Fibroblast of the aortic adventitia (primary cell): ENCODE measurements at regions not wholly inside any gene's neighbourhood (a gene's known extent, or its start where the extent isn't known, plus 50 kb on each side); places are given as distances from the start of the nearest gene placed in this dataset.

ENCODE experiments used
- DNase-seq: peaks from one replicate; pipeline ENCODE4 v3.0.0-alpha.2; 2010; ENCODE audit warnings: low read depth
- H3K4me3 ChIP-seq: 2 replicates; pipeline ENCODE4 v1.5.1; 2011; ENCODE audit warnings: low read depth, mild to moderate bottlenecking, control low read depth, low read length, moderate library complexity
- TF ChIP-seq, protein P1 (sequence below): IDR thresholded peaks from 2 replicates; pipeline ENCODE4 v1.5.1; 2011; ENCODE audit warnings: mild to moderate bottlenecking, low read length, control low read depth, inconsistent platforms; ENCODE audit not compliant: insufficient read depth

GRCh38 chr5:25948278-25948677 lies 1090.1 kb downstream of the CDH9 start:
- H3K4me3 ChIP-seq: no peak overlapping the region
- TF ChIP-seq, protein P1, sequence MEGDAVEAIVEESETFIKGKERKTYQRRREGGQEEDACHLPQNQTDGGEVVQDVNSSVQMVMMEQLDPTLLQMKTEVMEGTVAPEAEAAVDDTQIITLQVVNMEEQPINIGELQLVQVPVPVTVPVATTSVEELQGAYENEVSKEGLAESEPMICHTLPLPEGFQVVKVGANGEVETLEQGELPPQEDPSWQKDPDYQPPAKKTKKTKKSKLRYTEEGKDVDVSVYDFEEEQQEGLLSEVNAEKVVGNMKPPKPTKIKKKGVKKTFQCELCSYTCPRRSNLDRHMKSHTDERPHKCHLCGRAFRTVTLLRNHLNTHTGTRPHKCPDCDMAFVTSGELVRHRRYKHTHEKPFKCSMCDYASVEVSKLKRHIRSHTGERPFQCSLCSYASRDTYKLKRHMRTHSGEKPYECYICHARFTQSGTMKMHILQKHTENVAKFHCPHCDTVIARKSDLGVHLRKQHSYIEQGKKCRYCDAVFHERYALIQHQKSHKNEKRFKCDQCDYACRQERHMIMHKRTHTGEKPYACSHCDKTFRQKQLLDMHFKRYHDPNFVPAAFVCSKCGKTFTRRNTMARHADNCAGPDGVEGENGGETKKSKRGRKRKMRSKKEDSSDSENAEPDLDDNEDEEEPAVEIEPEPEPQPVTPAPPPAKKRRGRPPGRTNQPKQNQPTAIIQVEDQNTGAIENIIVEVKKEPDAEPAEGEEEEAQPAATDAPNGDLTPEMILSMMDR: no peak
- DNase-seq: no peak

GRCh38 chr5:25944786-25945185 lies 1093.6 kb downstream of the CDH9 start:
- H3K4me3 ChIP-seq: no peak overlapping the region
- DNase-seq: no peak
- TF ChIP-seq, protein P1: no peak

GRCh38 chr5:25909163-25909562 lies 1129.2 kb downstream of the CDH9 start:
- no peak for DNase-seq
- TF ChIP-seq, protein P1: no peak
- H3K4me3 ChIP-seq: no peak overlapping the region

- TF ChIP-seq, protein P1: no peak
- no peak overlapping the region for H3K4me3 ChIP-seq
- DNase-seq: no peak
Observed at GRCh38 chr5:25905646-25906045, 1132.7 kb downstream of the CDH9 start.

GRCh38 chr5:25892211-25892610 lies 1146.2 kb downstream of the CDH9 start:
- DNase-seq: no peak
- H3K4me3 ChIP-seq: no peak overlapping the region
- TF ChIP-seq, protein P1: no peak

GRCh38 chr5:25891691-25892090 lies 1146.7 kb downstream of the CDH9 start:
- TF ChIP-seq, protein P1: no peak
- H3K4me3 ChIP-seq: no peak overlapping the region
- DNase-seq: no peak

GRCh38 chr5:25881318-25882036 lies 1156.9 kb downstream of the CDH9 start:
- no peak overlapping the region for H3K4me3 ChIP-seq
- TF ChIP-seq, protein P1: no peak
- no peak for DNase-seq
